Chondrocyte (in vitro differentiated cells): ENCODE measurements at regions not wholly inside any gene's neighbourhood (a gene's known extent, or its start where the extent isn't known, plus 50 kb on each side); places are given as distances from the start of the nearest gene placed in this dataset.

Experiments
- DNase-seq: peaks from one replicate; pipeline ENCODE4 v3.0.0; 2021; ENCODE audit warnings: mixed read lengths, low spot score
- H3K27ac Mint-ChIP-seq: one replicate; pipeline ENCODE4 v1.8.0; 2021; ENCODE audit warnings: mild to moderate bottlenecking, moderate library complexity, mixed read lengths; ENCODE audit not compliant: unreplicated experiment
- H3K27me3 Mint-ChIP-seq: 2 replicates; pipeline ENCODE4 v1.8.0; 2021; ENCODE audit warnings: low read depth, mixed read lengths
- H3K36me3 Mint-ChIP-seq: 2 replicates; pipeline ENCODE4 v1.8.0; 2021; ENCODE audit warnings: low read depth, mixed read lengths
- H3K4me1 Mint-ChIP-seq: 2 replicates; pipeline ENCODE4 v1.8.0; 2021; ENCODE audit warnings: low read depth, mild to moderate bottlenecking, mixed read lengths
- H3K4me3 Mint-ChIP-seq: one replicate; pipeline ENCODE4 v1.8.0; 2021; ENCODE audit warnings: mild to moderate bottlenecking, moderate library complexity, mixed read lengths; ENCODE audit not compliant: unreplicated experiment
- H3K9me3 Mint-ChIP-seq: 2 replicates; pipeline ENCODE4 v1.8.0; 2021; ENCODE audit warnings: low read depth, mixed read lengths
- CTCF ChIP-seq: fragments of 200-600 bp; sonication (generic); IDR thresholded peaks from 2 replicates; pipeline ENCODE4 v1.5.0; 2021; ENCODE audit warnings: antibody characterized with exemption, mild to moderate bottlenecking, moderate library complexity

DNA sequence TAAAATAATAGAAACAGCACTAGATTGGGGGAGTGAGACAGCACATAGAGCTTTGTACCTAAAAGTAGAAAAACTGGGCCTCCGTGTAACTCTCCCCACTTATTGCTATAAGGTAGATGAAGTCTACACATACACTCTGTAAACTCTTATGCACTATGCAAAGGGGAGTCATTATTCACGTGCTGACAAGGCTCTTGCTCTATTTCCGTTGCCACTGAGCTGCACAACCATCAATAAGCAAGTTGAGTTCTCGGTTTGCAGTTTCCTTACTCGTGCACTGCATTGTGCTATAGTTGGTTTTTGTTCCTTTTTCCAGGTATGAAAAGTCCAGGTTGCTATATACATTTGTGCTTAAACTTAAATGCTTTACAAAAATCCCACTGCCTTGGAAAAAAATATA, 294.0 kb upstream of the DACH1 start:
- no peaks in the 10 kb centered on the region for H3K36me3 Mint-ChIP-seq
- no peak for TF ChIP-seq CTCF

GRCh38 chr13:72156760-72157159, 289.8 kb upstream of the DACH1 start:
- Mint-ChIP-seq H3K9me3 (peaks cover 9% of the 10 kb centered on the region), H3K27me3 (no peaks in the 10 kb centered on the region), H3K4me3 (no peak overlapping the region), H3K36me3 (no peaks in the 10 kb centered on the region), H3K4me1 (peaks cover 41% of the 10 kb centered on the region), H3K27ac (peak overlapping the region; percentile 38)
- no peak for DNase-seq
- TF ChIP-seq CTCF = no peak

More for the DNA sequence above, 294.0 kb upstream of the DACH1 start:
- DNase-seq = no peak
- Mint-ChIP-seq H3K27me3 (no peaks in the 10 kb centered on the region), H3K4me3 (no peak overlapping the region), H3K4me1 (peaks cover 48% of the 10 kb centered on the region), H3K27ac (no peak overlapping the region), H3K9me3 (peaks cover 8% of the 10 kb centered on the region)

DNA sequence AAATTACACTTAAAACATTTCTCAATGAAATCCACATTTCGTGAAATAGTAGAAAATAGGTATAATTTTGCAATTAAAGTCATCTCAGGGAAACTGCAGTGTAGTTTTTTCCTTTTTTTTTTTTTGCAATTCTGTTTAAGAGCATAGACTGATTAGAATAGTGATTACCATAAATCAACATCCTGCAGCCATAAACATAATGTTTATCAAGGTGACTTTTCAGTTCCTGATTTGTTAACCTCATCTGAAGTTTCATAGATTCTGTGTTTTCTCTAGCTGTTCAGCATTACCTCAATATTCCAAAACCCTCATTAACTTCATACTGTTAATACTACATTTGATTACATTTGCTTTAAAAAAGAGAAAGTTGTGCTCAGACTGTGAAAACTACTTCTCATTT, 286.3 kb upstream of the DACH1 start:
- H3K36me3 Mint-ChIP-seq = no peaks in the 10 kb centered on the region
- no peak for TF ChIP-seq CTCF
- no peaks in the 10 kb centered on the region for H3K27me3 Mint-ChIP-seq
- no peak overlapping the region for H3K4me3 Mint-ChIP-seq
- no peak for DNase-seq
- H3K4me1 Mint-ChIP-seq = peaks cover 61% of the 10 kb centered on the region
- H3K27ac Mint-ChIP-seq = no peak overlapping the region
- peaks cover 6% of the 10 kb centered on the region for H3K9me3 Mint-ChIP-seq

DNA sequence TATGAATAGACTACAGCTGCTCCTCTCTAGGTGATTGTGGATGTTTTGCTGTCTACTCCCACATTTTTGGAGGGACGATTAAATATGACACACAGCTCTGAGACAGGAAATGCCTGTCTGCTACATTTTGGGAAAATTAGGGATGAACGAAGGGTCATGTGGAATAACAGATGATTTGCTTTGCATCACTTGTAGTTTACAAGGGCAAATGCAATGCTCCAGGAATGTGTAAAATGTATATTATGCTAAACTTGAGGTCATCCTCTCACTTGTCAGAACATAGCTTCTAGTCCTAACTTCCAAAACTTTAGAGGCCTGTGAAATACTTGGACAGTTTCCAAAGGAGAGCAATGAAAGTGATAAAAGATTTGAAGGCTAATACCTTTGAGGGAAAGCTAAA, 284.2 kb upstream of the DACH1 start:
- no peaks in the 10 kb centered on the region for H3K27me3 Mint-ChIP-seq
- no peak for TF ChIP-seq CTCF
- H3K9me3 Mint-ChIP-seq = peaks cover 5% of the 10 kb centered on the region
- H3K36me3 Mint-ChIP-seq = no peaks in the 10 kb centered on the region
- H3K4me3 Mint-ChIP-seq = no peak overlapping the region
- H3K27ac Mint-ChIP-seq = peak overlapping the region; percentile 80
- H3K4me1 Mint-ChIP-seq = peaks cover 42% of the 10 kb centered on the region
- no peak for DNase-seq

- TF ChIP-seq CTCF = no peak
- H3K4me3 Mint-ChIP-seq = no peak overlapping the region
- no peak for DNase-seq
- H3K27ac Mint-ChIP-seq = peak overlapping the region; percentile 80
- H3K9me3 Mint-ChIP-seq = peaks cover 2% of the 10 kb centered on the region
- peaks cover 38% of the 10 kb centered on the region for H3K4me1 Mint-ChIP-seq
- no peaks in the 10 kb centered on the region for H3K36me3 Mint-ChIP-seq
- no peaks in the 10 kb centered on the region for H3K27me3 Mint-ChIP-seq
Measured at GRCh38 chr13:72150502-72150901, 283.5 kb upstream of the DACH1 start.
